C4-2B (cell line): ENCODE measurements at regions not wholly inside any gene's neighbourhood (a gene's known extent, or its start where the extent isn't known, plus 50 kb on each side); places are given as distances from the start of the nearest gene placed in this dataset.

ENCODE experiments used
- CTCF ChIP-seq: fragments of 450-650 bp; conservative IDR thresholded peaks from 2 replicates; pipeline ENCODE4 v1.5.1; 2017; ENCODE audit warnings: mild to moderate bottlenecking
- ZFX ChIP-seq: fragments of 450-650 bp; IDR thresholded peaks from 2 replicates; pipeline ENCODE4 v1.6.1; 2017

- no peak for TF ChIP-seq CTCF
- TF ChIP-seq ZFX, result no peak
Measured at GRCh38 chr1:79089946-79090345, 83.4 kb upstream of the ADGRL4 start.
